CD14-positive monocyte (primary cell): ENCODE measurements at regions not wholly inside any gene's neighbourhood (a gene's known extent, or its start where the extent isn't known, plus 50 kb on each side); places are given as distances from the start of the nearest gene placed in this dataset.

Source experiments
- DNase-seq, 3 donors: peaks; one replicate each; pipeline ENCODE4 v3.0.0-alpha.2; 2011 to 2022
- H2AFZ ChIP-seq: 2 replicates; pipeline ENCODE4 v1.6.0; 2012; ENCODE audit warnings: mild to moderate bottlenecking, low read depth, low read length, inconsistent platforms; ENCODE audit not compliant: insufficient read depth, poor library complexity, severe bottlenecking
- H3K27ac ChIP-seq, 2 donors: 1 replicate in 1 of 2; 2 replicates in 1 of 2; pipeline ENCODE4 v1.5.1; 2012 to 2013; ENCODE audit warnings: low read length in 2 of 2, control low read depth in 1 of 2, inconsistent platforms in 1 of 2, low read depth in 1 of 2, mild to moderate bottlenecking in 1 of 2
- H3K27me3 ChIP-seq, 2 donors: one replicate each; pipeline versions ENCODE4 v1.6.0 to v1.6.1; 2011 to 2013; ENCODE audit warnings: low read length in 2 of 2; ENCODE audit not compliant: control insufficient read depth in 2 of 2, insufficient read depth in 2 of 2
- H3K36me3 ChIP-seq, 2 donors: replicated peaks in 1 of 2; 1 replicate in 1 of 2; 2 replicates in 1 of 2; pipeline versions ENCODE4 v1.5.1 to v1.6.1; 2012 to 2013; ENCODE audit warnings: low read length in 2 of 2, control low read depth in 1 of 2, inconsistent platforms in 1 of 2, mild to moderate bottlenecking in 1 of 2; ENCODE audit not compliant: insufficient read depth in 2 of 2, control insufficient read depth in 1 of 2
- H3K4me1 ChIP-seq, 2 donors: 1 replicate in 1 of 2; 2 replicates in 1 of 2; pipeline versions ENCODE4 v1.5.1 to v1.6.1; 2012 to 2013; ENCODE audit warnings: low read length in 2 of 2, control low read depth in 1 of 2, inconsistent platforms in 1 of 2, mild to moderate bottlenecking in 1 of 2, moderate library complexity in 1 of 2; ENCODE audit not compliant: insufficient read depth in 2 of 2, control insufficient read depth in 1 of 2
- H3K4me2 ChIP-seq: replicated peaks from 2 replicates; pipeline ENCODE3; 2012; ENCODE audit warnings: low read length, moderate library complexity, mild to moderate bottlenecking; ENCODE audit not compliant: poor library complexity, severe bottlenecking; ENCODE audit errors: extremely low read depth
- H3K4me3 ChIP-seq, 3 experiments: fragments of 200-600 bp in 1 of 3; sonication (generic) in 1 of 3; replicated peaks in 1 of 3; 1 replicate in 2 of 3; 2 replicates in 1 of 3; pipeline ENCODE4 v1.5.1; 2011 to 2013; ENCODE audit warnings: low read length in 3 of 3, mild to moderate bottlenecking in 3 of 3, control low read depth in 2 of 3, low read depth in 2 of 3, inconsistent platforms in 1 of 3, moderate library complexity in 1 of 3
- H3K79me2 ChIP-seq: 2 replicates; pipeline ENCODE4 v1.6.0; 2012; ENCODE audit warnings: mild to moderate bottlenecking, control low read depth, inconsistent platforms, low read length, moderate library complexity; ENCODE audit not compliant: insufficient read depth
- H3K9ac ChIP-seq: 2 replicates; pipeline ENCODE4 v1.6.0; 2017; ENCODE audit warnings: low read length, mild to moderate bottlenecking; ENCODE audit not compliant: insufficient read depth, poor library complexity, severe bottlenecking
- H3K9me3 ChIP-seq, 2 donors: replicated peaks in 1 of 2; 1 replicate in 1 of 2; 2 replicates in 1 of 2; pipeline versions ENCODE4 v1.5.1 to v1.6.1; 2012 to 2013; ENCODE audit warnings: low read length in 2 of 2, control low read depth in 1 of 2; ENCODE audit not compliant: control insufficient read depth in 1 of 2, insufficient read depth in 1 of 2
- H4K20me1 ChIP-seq: 2 replicates; pipeline ENCODE4 v1.6.0; 2012; ENCODE audit warnings: mild to moderate bottlenecking, low read length, control low read depth, moderate library complexity; ENCODE audit not compliant: insufficient read depth
- H3K27ac Mint-ChIP-seq, 7 donors: one replicate each; pipeline ENCODE4 v1.8.0; 2020; ENCODE audit warnings: mild to moderate bottlenecking in 7 of 7, mixed read lengths in 7 of 7, moderate library complexity in 6 of 7, inconsistent platforms in 2 of 7
- H3K27me3 Mint-ChIP-seq, 3 donors: one replicate each; pipeline ENCODE4 v1.8.0; 2021 to 2022; ENCODE audit warnings: low read depth in 3 of 3, mild to moderate bottlenecking in 3 of 3, mixed read lengths in 3 of 3, moderate library complexity in 3 of 3, inconsistent platforms in 1 of 3
- H3K36me3 Mint-ChIP-seq, 2 donors: one replicate each; pipeline ENCODE4 v1.8.0; 2020; ENCODE audit warnings: mixed read lengths in 2 of 2, inconsistent platforms in 1 of 2, mild to moderate bottlenecking in 1 of 2
- H3K4me1 Mint-ChIP-seq: one replicate; pipeline ENCODE4 v1.8.0; 2020; ENCODE audit warnings: mild to moderate bottlenecking, mixed read lengths
- H3K4me3 Mint-ChIP-seq, 2 donors: one replicate each; pipeline ENCODE4 v1.8.0; 2020; ENCODE audit warnings: mild to moderate bottlenecking in 2 of 2, mixed read lengths in 2 of 2, moderate library complexity in 1 of 2
- H3K9me3 Mint-ChIP-seq, 7 donors: one replicate each; pipeline ENCODE4 v1.8.0; 2020 to 2022; ENCODE audit warnings: mixed read lengths in 7 of 7, mild to moderate bottlenecking in 6 of 7, moderate library complexity in 6 of 7, inconsistent platforms in 2 of 7
- WGBS: methylation state at CpG from one replicate; pipeline ENCODE4 v1.1.5; 2013; ENCODE audit warnings: missing lambda C conversion rate; ENCODE audit not compliant: insufficient coverage; 5-methylcytosine and 5-hydroxymethylcytosine counted together
- intact Hi-C, 2 donors: fragments of 100-400 bp; cut with micrococcal nuclease; formaldehyde crosslinking; loops; one replicate each; pipeline versions ENCODE4 v1.15.0 to v1.15.1; 2023
- TF ChIP-seq, protein P1 (sequence below): fragments of 200-600 bp; IDR thresholded peaks from one replicate; pipeline ENCODE4 v1.8.0; 2022; ENCODE audit warnings: antibody characterized with exemption, mild to moderate bottlenecking

DNA sequence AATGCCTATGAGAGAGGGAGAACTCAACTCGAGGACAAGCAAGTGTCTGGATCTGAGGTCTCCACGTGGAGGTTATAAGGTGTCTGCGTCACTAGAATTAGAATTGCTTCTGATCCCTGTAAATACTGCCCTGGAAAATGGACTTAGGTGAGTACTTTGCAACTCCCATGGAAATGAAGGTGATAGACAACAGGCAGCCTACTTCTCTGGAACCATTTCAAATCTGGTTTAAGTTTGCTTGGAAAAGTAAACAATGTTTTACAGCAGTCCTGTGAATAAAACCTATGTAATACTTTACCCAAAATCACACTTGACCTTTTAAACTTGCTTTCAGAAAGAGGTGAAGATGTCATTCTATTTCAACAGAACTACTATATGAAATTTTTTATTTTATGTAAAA is 70.1 kb upstream of the TENT5A start:
- Mint-ChIP-seq H3K27me3 (peaks cover 0 to 1% (median 0%) of the 10 kb centered on the region in 3 donors), H3K9me3 (peaks cover 0 to 17% (median 5%) of the 10 kb centered on the region in 7 donors), H3K27ac (no peak overlapping the region), H3K4me1 (peaks cover 17% of the 10 kb centered on the region), H3K4me3 (no peak overlapping the region), H3K36me3 (peaks cover 0 to 3% of the 10 kb centered on the region in 2 donors)
- Histone ChIP-seq H3K36me3 (no peaks in the 10 kb centered on the region), H3K27me3 (no peaks in the 10 kb centered on the region), H3K27ac (no peak overlapping the region), H3K4me3 (no peak overlapping the region), H4K20me1 (no peaks in the 10 kb centered on the region), H2AFZ (no peak overlapping the region), H3K9me3 (peaks cover 1 to 6% of the 10 kb centered on the region in 2 donors), H3K9ac (no peak overlapping the region), H3K4me2 (no peak overlapping the region), H3K79me2 (no peaks in the 10 kb centered on the region), H3K4me1 (peaks cover 13 to 21% of the 10 kb centered on the region in 2 donors)
- intact Hi-C loops: no loop called here
- TF ChIP-seq, protein P1, sequence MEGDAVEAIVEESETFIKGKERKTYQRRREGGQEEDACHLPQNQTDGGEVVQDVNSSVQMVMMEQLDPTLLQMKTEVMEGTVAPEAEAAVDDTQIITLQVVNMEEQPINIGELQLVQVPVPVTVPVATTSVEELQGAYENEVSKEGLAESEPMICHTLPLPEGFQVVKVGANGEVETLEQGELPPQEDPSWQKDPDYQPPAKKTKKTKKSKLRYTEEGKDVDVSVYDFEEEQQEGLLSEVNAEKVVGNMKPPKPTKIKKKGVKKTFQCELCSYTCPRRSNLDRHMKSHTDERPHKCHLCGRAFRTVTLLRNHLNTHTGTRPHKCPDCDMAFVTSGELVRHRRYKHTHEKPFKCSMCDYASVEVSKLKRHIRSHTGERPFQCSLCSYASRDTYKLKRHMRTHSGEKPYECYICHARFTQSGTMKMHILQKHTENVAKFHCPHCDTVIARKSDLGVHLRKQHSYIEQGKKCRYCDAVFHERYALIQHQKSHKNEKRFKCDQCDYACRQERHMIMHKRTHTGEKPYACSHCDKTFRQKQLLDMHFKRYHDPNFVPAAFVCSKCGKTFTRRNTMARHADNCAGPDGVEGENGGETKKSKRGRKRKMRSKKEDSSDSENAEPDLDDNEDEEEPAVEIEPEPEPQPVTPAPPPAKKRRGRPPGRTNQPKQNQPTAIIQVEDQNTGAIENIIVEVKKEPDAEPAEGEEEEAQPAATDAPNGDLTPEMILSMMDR: no peak
- 82% methylated on average over 3 of the region's 3 CpGs for WGBS
- no peak for DNase-seq

DNA sequence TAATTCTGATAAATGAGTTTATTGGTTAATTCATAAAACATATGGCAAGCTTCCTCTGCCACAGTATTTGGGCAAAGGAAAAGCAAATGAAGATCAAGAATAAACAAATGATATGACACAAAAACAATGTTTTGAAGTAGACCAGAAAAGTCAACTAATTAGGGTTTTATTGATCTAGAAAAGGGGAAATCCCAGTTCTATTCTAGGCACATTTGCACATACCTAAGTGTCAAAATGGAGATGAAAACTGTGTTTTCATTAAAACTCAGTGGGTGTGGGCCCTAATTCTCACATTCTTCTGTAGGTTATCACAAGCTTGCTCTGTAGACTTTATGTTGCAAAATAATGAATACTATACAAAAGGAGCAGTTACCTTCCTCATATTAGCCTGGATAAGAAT is 69.0 kb upstream of the TENT5A start:
- intact Hi-C loops: no loop called here
- H3K27me3 Mint-ChIP-seq: peaks cover 0 to 1% (median 0%) of the 10 kb centered on the region in 3 donors
- H3K27ac ChIP-seq: no peak overlapping the region

More for the DNA sequence above, 69.0 kb upstream of the TENT5A start:
- Histone ChIP-seq H3K9me3 (peaks cover 0 to 3% of the 10 kb centered on the region in 2 donors), H3K4me3 (no peak overlapping the region), H3K79me2 (no peaks in the 10 kb centered on the region), H3K4me1 (peaks cover 13 to 21% of the 10 kb centered on the region in 2 donors), H3K4me2 (no peak overlapping the region), H4K20me1 (no peaks in the 10 kb centered on the region), H3K27me3 (no peaks in the 10 kb centered on the region), H2AFZ (peak overlapping the region; percentile 3), H3K36me3 (no peaks in the 10 kb centered on the region), H3K9ac (no peak overlapping the region)
- no peak overlapping the region for H3K4me3 Mint-ChIP-seq
- H3K27ac Mint-ChIP-seq: peak overlapping the region in 1 of 7 donors; percentile 4
- TF ChIP-seq, protein P1: no peak
- peaks cover 0 to 2% of the 10 kb centered on the region in 2 donors for H3K36me3 Mint-ChIP-seq
- peaks cover 17% of the 10 kb centered on the region for H3K4me1 Mint-ChIP-seq
- H3K9me3 Mint-ChIP-seq: peaks cover 0 to 9% (median 2%) of the 10 kb centered on the region in 7 donors
- no peak for DNase-seq
